Stimulated activated naive B cell treated with anti-CD40 and anti-IgM and Interleukin-4, amounts not matched to agents 10 μg/mL and 1 μg/mL and 100 μg/mL, for 72 hours (primary cell): ENCODE measurements at regions not wholly inside any gene's neighbourhood (a gene's known extent, or its start where the extent isn't known, plus 50 kb on each side); places are given as distances from the start of the nearest gene placed in this dataset.
"Not testable (repeated sequence)": the region's sequence is repeated elsewhere in the genome, so short reads cannot be mapped to it uniquely, and the experiment has no call there.

ENCODE experiments used
- ATAC-seq, 2 donors: fragments of 150-1000 bp; cut with Tn5 transposase; replicated peaks; 2 replicates each; pipeline ENCODE4 v1.10.0; 2021; ENCODE audit warnings: moderate library complexity in 1 of 2
- DNase-seq: peaks from one replicate; pipeline ENCODE4 v3.0.0; 2021
- H3K27ac Mint-ChIP-seq: one replicate; pipeline ENCODE4 v1.8.0; 2022; ENCODE audit warnings: mild to moderate bottlenecking, mixed read lengths
- H3K27me3 Mint-ChIP-seq, 2 donors: one replicate each; pipeline ENCODE4 v1.8.0; 2022; ENCODE audit warnings: mixed read lengths in 2 of 2
- H3K36me3 Mint-ChIP-seq, 2 donors: one replicate each; pipeline ENCODE4 v1.8.0; 2022; ENCODE audit warnings: mixed read lengths in 2 of 2, mild to moderate bottlenecking in 1 of 2
- H3K4me1 Mint-ChIP-seq, 2 donors: one replicate each; pipeline ENCODE4 v1.8.0; 2022; ENCODE audit warnings: mixed read lengths in 2 of 2, mild to moderate bottlenecking in 1 of 2
- H3K4me3 Mint-ChIP-seq, 2 donors: one replicate each; pipeline ENCODE4 v1.8.0; 2022; ENCODE audit warnings: mild to moderate bottlenecking in 2 of 2, mixed read lengths in 2 of 2, moderate library complexity in 1 of 2
- H3K9me3 Mint-ChIP-seq, 2 donors: one replicate each; pipeline ENCODE4 v1.8.0; 2022; ENCODE audit warnings: mixed read lengths in 2 of 2, mild to moderate bottlenecking in 1 of 2

DNA sequence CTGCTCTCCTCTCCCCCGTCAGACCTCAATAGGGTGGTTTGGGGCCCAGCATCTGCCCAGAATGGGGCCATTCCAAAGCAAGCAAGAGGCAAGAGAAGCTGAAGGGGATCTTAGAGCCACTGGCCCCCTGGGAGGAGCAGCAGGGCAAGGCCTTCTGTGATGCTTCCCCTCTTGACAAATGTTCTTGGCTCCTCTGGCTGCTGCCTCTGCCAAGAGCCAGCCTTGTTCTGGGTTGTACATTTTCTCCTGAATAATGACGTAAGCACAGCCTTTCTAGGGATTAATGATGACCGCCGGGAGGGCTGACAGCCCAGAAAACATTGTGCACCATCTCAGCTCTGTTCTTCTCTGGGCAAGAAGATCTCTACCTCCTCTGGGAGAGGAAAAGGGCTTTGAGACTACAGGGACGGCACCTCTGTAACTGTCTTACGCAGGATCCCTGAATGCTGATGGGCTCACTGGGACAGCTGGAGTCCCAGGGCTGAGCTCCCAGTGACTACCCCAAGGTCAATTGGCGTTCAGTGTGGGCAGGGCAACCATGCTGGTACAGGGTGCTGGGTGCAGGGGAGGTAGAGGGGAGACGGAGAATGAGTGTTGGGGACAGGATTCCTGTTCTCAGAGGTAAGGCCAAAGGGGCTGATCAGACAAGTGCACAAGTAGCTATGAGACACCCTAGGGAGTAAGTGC, 253.3 kb downstream of the FAM43A start:
- no peaks in the 10 kb centered on the region for H3K36me3 Mint-ChIP-seq
- DNase-seq: no peak
- peaks cover 22 to 28% of the 10 kb centered on the region in 2 donors for H3K4me1 Mint-ChIP-seq
- H3K4me3 Mint-ChIP-seq: no peak overlapping the region
- no peak overlapping the region for H3K27ac Mint-ChIP-seq
- peaks cover 5 to 13% of the 10 kb centered on the region in 2 donors for H3K27me3 Mint-ChIP-seq
- ATAC-seq: no peak
- H3K9me3 Mint-ChIP-seq: no peaks in the 10 kb centered on the region

DNA sequence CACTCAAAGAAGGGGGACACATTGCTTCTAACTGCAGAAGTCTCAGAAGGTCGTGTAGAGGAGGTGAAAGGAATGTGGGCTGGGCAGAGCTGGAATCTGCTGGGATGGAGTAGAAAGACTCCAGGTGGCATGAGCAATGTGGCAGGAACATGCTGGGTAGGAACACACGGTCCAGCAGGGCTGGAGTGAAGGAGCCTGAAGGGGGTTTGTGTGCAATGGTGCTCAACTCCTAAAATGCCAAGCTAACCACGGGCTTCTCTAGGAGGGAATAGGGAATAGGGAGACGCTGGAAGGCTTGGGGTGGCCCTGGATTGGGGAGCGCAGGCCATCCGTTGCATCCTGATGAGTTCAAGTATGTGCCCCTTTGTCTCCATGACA, 253.8 kb downstream of the FAM43A start:
- ATAC-seq: no peak
- peaks cover 5 to 13% of the 10 kb centered on the region in 2 donors for H3K27me3 Mint-ChIP-seq
- no peak for DNase-seq
- H3K27ac Mint-ChIP-seq: no peak overlapping the region
- H3K9me3 Mint-ChIP-seq: no peaks in the 10 kb centered on the region
- H3K4me1 Mint-ChIP-seq: peaks cover 22 to 28% of the 10 kb centered on the region in 2 donors
- H3K36me3 Mint-ChIP-seq: no peaks in the 10 kb centered on the region
- no peak overlapping the region for H3K4me3 Mint-ChIP-seq

DNA sequence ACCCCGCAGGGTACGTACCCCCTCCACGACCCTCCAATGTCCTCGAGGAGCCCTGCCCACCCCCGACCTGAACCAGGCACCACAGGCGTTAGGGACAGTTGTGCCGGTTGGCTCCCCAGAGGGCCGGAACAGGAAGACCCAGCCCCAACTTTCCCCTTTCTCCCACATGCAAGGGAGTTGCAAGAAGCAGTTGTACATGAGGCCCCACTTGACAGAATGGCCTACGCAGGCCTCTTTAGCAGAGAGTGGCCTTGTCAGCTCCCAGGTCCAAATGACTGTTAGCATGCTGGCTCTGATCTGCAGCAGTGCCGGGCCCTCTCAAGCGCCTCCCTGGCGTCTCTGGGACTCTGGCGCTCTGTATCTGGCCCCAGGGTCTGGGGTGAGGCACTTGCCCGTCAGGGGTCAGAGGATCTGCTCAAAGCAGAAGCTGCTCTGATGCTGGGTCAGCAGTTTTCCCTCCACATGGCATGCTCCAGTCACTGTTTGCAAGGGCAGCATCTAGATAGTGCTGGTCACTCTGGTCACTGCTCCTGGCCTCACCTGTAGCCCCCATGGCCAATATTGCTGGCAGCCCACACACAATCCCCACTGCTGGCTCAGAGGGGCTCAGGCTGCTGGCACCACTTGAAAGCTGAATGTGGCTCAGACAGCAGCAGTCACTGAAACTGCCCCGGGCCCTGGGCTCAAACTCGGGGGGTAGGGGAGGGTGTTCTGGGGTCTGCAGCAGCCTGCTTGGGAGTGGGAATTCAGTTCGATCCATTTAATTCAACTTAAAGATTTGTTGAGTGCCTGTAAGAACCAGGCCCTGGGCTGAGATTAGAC, 254.5 kb downstream of the FAM43A start:
- peaks cover 22 to 30% of the 10 kb centered on the region in 2 donors for H3K4me1 Mint-ChIP-seq
- H3K27me3 Mint-ChIP-seq: peaks cover 5 to 13% of the 10 kb centered on the region in 2 donors
- no peak for ATAC-seq
- DNase-seq: no peak
- H3K27ac Mint-ChIP-seq: no peak overlapping the region
- H3K4me3 Mint-ChIP-seq: no peak overlapping the region
- H3K9me3 Mint-ChIP-seq: no peaks in the 10 kb centered on the region
- no peaks in the 10 kb centered on the region for H3K36me3 Mint-ChIP-seq

DNA sequence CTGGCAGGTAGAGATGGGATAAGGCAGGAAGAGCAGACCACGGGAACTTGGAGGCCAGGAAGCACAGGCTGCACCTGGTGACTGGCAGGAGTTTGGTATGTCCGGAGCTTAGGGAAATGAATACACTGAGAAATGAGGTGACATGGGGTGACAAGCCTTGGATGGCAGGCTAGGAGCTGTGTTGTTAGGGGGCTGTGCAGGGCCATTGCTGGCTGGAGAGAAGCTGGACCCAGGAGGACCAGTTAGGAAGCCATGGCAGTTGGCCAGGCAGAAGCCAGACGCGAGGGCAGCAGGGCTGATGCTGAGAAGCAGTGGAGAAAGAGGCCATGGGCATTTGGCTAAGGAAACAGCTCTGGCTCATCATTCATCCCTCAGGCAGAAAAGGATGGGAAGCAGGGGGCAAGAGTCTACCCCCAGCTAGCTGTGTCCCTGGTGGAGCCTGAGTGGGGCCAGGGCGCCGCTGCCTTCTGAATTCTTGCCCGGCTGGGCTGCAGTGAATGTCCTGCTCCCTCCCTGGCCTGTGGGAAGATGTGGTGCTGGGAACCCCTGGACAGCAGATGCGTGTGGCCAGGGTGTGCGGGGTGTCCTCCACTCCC, 255.8 kb downstream of the FAM43A start:
- H3K4me3 Mint-ChIP-seq: no peak overlapping the region
- H3K27ac Mint-ChIP-seq: no peak overlapping the region
- DNase-seq: no peak
- peaks cover 5 to 13% of the 10 kb centered on the region in 2 donors for H3K27me3 Mint-ChIP-seq
- no peak for ATAC-seq
- no peaks in the 10 kb centered on the region for H3K36me3 Mint-ChIP-seq
- peaks cover 26 to 33% of the 10 kb centered on the region in 2 donors for H3K4me1 Mint-ChIP-seq
- H3K9me3 Mint-ChIP-seq: no peaks in the 10 kb centered on the region

DNA sequence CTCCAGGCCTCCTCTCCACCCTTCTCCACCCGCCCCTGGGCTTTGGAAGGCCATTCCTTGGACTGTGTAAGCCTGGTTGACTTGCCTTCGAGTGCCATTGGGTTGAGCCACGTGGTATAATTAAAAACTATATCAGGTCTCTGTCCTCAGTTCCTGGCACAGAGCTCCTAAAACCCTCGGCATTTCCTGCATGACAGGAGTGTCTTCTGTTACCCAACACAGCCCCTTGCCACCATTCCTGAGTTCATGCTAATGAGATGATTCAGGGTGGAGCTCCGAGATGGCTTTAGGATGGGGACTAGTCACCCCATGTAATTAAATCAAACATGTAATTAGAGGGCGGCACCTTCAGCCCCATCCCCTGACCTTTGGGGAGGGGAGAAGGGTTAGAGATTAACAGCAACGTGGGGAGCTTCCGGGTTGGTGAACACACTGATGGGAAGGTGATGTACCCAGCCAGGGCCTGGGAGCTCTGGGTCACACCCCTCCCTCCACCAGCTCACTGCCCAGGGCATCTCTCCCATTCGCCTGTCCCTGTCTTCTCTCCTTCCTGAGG, 256.4 kb downstream of the FAM43A start:
- DNase-seq: no peak
- peaks cover 26 to 33% of the 10 kb centered on the region in 2 donors for H3K4me1 Mint-ChIP-seq
- H3K4me3 Mint-ChIP-seq: no peak overlapping the region

DNA sequence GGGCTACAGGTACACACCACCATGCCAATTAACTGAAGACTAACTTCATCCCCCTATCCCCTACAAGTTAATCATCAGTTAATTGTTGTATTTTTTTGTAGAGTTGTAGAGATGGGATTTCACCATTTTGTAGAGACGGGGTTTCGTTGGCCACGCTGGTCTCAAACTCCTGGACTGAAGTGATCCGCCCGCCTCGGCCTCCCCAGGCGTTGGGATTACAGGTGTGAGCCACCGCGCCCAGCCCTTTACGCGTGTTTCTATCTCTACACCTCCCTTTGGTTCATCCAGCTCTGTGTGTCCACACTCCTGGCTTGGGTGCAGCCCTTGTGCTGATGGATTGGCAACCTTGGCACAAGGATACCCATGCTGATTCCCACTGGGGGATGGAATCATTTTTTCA, 258.8 kb downstream of the FAM43A start:
- peaks cover 1 to 3% of the 10 kb centered on the region in 2 donors for H3K9me3 Mint-ChIP-seq
- no peaks in the 10 kb centered on the region for H3K36me3 Mint-ChIP-seq
- no peak overlapping the region for H3K27ac Mint-ChIP-seq
- peaks cover 1 to 5% of the 10 kb centered on the region in 2 donors for H3K27me3 Mint-ChIP-seq
- ATAC-seq (no peak), DNase-seq (no peak)
- no peak overlapping the region for H3K4me3 Mint-ChIP-seq
- H3K4me1 Mint-ChIP-seq: peaks cover 26 to 33% of the 10 kb centered on the region in 2 donors

More for the DNA sequence above, 256.4 kb downstream of the FAM43A start:
- ATAC-seq: no peak
- Mint-ChIP-seq H3K27me3 (peaks cover 5 to 13% of the 10 kb centered on the region in 2 donors), H3K9me3 (no peaks in the 10 kb centered on the region), H3K27ac (no peak overlapping the region), H3K36me3 (no peaks in the 10 kb centered on the region)

DNA sequence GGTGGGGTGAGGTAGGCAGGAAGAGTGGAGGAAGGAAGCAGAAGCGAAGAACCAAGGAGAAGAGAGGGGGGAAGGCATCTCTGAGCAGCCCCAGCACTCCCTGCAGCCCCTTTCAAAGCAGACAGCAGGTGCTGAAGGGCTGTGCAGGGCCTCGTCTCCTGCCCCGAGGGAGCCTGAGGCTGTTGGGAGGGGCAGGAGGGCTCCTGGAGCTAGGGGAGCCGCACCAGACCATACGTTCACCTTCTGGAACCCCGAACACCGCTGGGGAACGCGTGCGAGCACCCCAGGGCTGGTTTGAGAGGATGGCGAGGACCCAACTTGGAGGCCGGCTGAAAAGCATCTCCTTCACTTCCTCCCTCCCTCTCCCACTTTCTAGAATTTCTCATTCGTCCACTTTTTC, 259.8 kb downstream of the FAM43A start:
- peaks cover 1 to 3% of the 10 kb centered on the region in 2 donors for H3K9me3 Mint-ChIP-seq
- H3K4me1 Mint-ChIP-seq: peaks cover 26 to 33% of the 10 kb centered on the region in 2 donors
- H3K36me3 Mint-ChIP-seq: no peaks in the 10 kb centered on the region
- peaks cover 0 to 5% of the 10 kb centered on the region in 2 donors for H3K27me3 Mint-ChIP-seq
- DNase-seq (no peak), ATAC-seq (no peak)
- H3K27ac Mint-ChIP-seq: no peak overlapping the region
- H3K4me3 Mint-ChIP-seq: no peak overlapping the region

DNA sequence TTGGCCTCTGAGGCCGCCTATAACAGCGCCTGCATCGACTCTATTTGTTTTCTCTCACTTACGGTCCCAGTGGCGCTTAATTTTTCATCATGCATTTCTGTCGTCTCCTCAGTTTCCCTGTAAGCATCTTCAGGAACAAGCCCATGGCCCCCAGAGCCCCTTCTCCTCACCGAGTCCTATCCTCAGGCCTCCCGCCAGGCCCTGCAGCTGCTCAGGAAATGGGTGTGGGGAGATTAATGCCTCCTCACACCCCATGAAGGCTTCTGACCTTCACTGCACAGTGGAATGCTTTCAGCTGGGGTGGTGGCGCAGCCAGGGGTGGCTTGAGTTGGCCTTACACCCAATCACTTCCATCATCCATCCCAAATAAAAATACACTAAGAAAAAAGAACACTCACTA, 260.4 kb downstream of the FAM43A start:
- Mint-ChIP-seq H3K4me3 (no peak overlapping the region), H3K9me3 (peaks cover 1 to 3% of the 10 kb centered on the region in 2 donors), H3K36me3 (no peaks in the 10 kb centered on the region), H3K27ac (no peak overlapping the region), H3K27me3 (peaks cover 0 to under 1% of the 10 kb centered on the region in 2 donors), H3K4me1 (peaks cover 22 to 29% of the 10 kb centered on the region in 2 donors)
- DNase-seq (no peak), ATAC-seq (no peak)

DNA sequence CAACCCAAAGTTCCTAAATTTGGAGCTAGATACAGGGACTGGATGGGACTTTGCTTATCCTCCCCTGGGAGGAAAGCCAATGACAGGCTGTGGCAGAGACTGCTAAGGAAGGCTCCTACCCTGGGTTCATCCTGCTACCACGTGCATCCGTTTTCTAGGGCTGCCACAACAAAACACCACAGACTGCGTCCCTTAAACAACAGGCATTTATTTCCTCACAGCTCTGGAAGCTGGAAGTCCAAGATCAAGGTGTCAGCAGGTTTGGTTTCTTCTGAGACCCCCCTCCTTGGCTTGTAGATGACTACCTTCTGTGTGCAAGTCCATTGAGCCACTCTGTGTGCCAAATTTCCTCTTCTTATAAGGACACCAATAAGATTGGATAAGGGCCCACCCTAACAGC, 263.9 kb downstream of the FAM43A start:
- H3K27me3 Mint-ChIP-seq: no peaks in the 10 kb centered on the region
- peaks cover 1 to 3% of the 10 kb centered on the region in 2 donors for H3K9me3 Mint-ChIP-seq
- no peaks in the 10 kb centered on the region for H3K36me3 Mint-ChIP-seq
- peaks cover 4 to 5% of the 10 kb centered on the region in 2 donors for H3K4me1 Mint-ChIP-seq
- ATAC-seq (no peak), DNase-seq (no peak)
- H3K27ac Mint-ChIP-seq: no peak overlapping the region
- H3K4me3 Mint-ChIP-seq: no peak overlapping the region

DNA sequence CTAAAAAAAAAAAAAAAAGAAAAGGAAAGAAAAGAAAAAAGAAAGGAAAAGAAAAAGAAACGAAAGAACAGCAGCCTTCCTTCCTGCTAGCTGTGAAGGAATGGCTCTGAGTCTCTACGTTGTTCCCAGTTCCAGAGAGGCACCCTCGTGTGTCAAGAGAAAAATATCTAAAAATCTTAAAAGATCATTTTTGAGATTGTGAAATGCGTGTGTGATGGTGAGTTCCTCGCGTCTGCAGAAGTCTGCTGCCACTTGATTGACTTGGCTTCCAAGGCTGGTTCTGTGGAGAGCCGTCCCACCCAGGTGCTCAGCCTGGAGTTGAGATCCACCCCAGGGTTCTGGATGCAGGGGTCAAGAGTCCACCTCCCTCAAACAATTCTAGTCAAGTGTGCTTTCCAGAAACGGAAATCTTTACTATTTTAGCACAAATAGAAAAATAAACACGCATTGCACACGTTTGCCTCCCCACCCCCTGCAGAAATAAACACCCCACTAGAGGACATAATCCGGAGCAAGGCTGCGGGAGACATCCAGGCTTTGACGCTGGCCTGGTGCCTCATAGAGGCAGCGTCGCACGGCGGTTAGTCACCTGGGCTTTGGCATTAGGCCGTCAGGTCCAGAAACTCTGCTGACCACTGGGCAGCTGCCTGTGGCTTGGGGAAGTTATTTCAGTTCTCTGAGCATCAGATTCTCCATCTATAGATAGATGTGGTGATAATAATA, 265.4 kb downstream of the FAM43A start:
- DNase-seq (no peak), ATAC-seq (no peak)
- Mint-ChIP-seq H3K9me3 (peaks cover 1 to 3% of the 10 kb centered on the region in 2 donors), H3K4me1 (peaks cover 0 to 1% of the 10 kb centered on the region in 2 donors), H3K4me3 (no peak overlapping the region), H3K27ac (no peak overlapping the region), H3K36me3 (no peaks in the 10 kb centered on the region), H3K27me3 (no peaks in the 10 kb centered on the region)

DNA sequence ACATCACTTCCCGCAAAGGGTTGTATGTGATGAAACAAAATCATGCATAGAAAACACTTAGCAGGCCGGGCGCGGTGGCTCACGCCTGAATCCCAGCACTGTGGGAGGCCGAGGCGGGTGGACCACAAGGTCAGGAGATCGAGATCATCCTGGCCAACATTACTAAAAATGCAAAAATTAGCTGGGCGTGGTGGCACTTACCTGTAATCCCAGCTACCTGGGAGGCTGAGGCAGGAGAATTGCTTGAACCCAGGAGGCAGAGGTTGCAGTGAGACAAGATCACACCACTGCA, 265.9 kb downstream of the FAM43A start:
- DNase-seq, ATAC-seq, H3K4me1 Mint-ChIP-seq, H3K4me3 Mint-ChIP-seq, H3K36me3 Mint-ChIP-seq, H3K9me3 Mint-ChIP-seq, H3K27ac Mint-ChIP-seq, H3K27me3 Mint-ChIP-seq: not testable (repeated sequence)

DNA sequence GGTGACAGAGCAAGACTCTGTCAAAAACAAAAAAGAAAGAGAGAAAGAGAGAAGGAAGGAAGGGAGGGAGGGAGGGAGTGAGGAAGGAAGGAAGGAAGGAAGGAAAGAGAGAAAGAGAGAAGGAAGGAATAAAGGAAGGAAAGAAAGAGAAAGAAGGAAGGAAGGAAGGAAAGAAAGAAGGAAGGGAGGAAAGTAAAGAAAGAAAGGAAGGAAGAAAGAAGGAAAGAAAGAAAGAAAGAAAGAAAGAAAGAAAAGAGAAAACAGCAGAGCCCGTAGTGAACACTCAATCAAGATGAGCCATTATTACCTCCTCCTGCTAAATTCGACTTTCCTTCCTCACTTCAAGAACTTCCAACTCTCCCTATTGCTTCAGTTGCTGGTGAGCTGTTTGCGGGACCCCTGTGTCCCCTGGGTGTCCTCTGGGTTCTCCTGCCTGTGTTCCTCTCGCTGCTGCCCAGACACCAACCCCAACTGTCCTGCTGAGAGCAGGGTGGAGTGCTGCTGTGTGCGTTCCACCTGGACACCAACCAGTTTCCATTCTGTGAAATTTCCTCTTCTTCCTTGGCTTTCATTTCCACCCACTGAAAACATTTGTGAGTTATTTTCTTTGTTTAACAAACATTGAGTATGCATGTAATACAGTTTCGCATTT, 266.4 kb downstream of the FAM43A start:
- peaks cover 1 to 3% of the 10 kb centered on the region in 2 donors for H3K9me3 Mint-ChIP-seq
- ATAC-seq (no peak), DNase-seq (no peak)
- H3K27me3 Mint-ChIP-seq: no peaks in the 10 kb centered on the region
- no peaks in the 10 kb centered on the region for H3K36me3 Mint-ChIP-seq
- H3K4me3 Mint-ChIP-seq: peak overlapping the region in 1 of 2 donors; percentile 20
- no peak overlapping the region for H3K27ac Mint-ChIP-seq
- no peaks in the 10 kb centered on the region for H3K4me1 Mint-ChIP-seq

DNA sequence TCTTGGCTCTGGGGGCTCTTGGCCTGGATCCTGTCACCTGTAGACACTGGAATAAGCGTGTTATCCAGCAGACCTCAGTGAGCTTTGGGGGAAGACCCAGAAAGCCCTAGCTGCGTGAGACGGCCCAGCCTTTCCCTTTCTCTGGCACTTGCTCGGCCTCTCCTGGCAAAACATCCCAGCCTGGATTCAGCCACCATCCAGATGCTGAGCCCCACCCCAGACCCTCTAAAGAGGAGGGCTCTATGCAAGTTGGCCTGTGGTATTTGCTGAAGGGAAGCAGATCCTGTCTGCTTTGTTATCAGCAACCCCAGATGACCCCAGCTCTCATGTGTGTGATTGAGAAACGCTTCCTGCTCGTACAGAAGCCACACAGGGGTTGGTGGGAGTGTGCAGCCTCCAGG, 267.2 kb downstream of the FAM43A start:
- ATAC-seq (no peak), DNase-seq (no peak)
- Mint-ChIP-seq H3K27me3 (no peaks in the 10 kb centered on the region), H3K36me3 (no peaks in the 10 kb centered on the region), H3K9me3 (no peaks in the 10 kb centered on the region), H3K4me1 (no peaks in the 10 kb centered on the region), H3K27ac (no peak overlapping the region), H3K4me3 (no peak overlapping the region)

DNA sequence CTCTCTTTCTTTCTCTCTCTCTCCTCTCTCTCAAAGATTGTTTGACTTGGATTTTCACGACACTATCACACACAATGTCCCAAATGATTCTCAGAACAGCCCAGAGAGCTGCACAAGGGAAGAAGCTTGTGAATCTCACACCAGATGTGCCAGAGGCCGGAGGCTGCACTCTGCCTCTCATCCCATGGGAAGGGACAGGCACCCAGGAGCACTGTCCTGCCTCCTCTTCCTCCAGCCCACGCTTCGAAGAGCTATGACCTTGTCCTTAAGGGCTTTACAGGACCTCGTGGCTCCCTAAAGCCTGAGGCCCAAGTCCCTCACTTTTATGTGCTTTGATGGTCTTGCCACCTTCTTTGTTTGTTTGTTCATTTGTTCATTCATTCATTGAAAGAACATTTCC, 267.6 kb downstream of the FAM43A start:
- Mint-ChIP-seq H3K4me3 (no peak overlapping the region), H3K36me3 (no peaks in the 10 kb centered on the region), H3K4me1 (no peaks in the 10 kb centered on the region), H3K9me3 (no peaks in the 10 kb centered on the region), H3K27ac (no peak overlapping the region), H3K27me3 (no peaks in the 10 kb centered on the region)
- ATAC-seq: no peak
- DNase-seq: no peak
